ENCODE measurements at regions not wholly inside any gene's neighbourhood (a gene's known extent, or its start where the extent isn't known, plus 50 kb on each side); places are given as distances from the start of the nearest gene placed in this dataset.

- no peak for TF ChIP-seq POLR2A (IDR thresholded peaks at IDR 0.05)
- no peak for TF ChIP-seq CTCF (IDR thresholded peaks at IDR 0.05)
Observed at GRCh38 chr3:130626049-130626448, 109.1 kb downstream of the COL6A6 start.
